Ascending aorta (tissue), 2 donors: ENCODE measurements at regions not wholly inside any gene's neighbourhood (a gene's known extent, or its start where the extent isn't known, plus 50 kb on each side); places are given as distances from the start of the nearest gene placed in this dataset.

Experiments used
- DNase-seq, 2 donors: peaks; one replicate each; pipeline ENCODE4 v3.0.0-alpha.2; 2019; ENCODE audit warnings: low spot score in 2 of 2
- H3K27ac ChIP-seq, 2 donors: fragments of 200-600 bp; sonication (generic); one replicate each; pipeline ENCODE4 v1.5.1; 2016 to 2017; ENCODE audit warnings: mild to moderate bottlenecking in 1 of 2
- H3K27me3 ChIP-seq: fragments of 200-600 bp; sonication (generic); one replicate; pipeline ENCODE4 v1.5.1; 2017
- H3K36me3 ChIP-seq, 2 donors: fragments of 200-600 bp; sonication (generic); one replicate each; pipeline ENCODE4 v1.5.1; 2016
- H3K4me1 ChIP-seq, 2 donors: fragments of 200-600 bp; sonication (generic); one replicate each; pipeline ENCODE4 v1.5.1; 2016 to 2017; ENCODE audit warnings: mild to moderate bottlenecking in 1 of 2
- H3K4me3 ChIP-seq, 2 donors: fragments of 200-600 bp; sonication (generic); one replicate each; pipeline ENCODE4 v1.5.1; 2016 to 2017; ENCODE audit warnings: mild to moderate bottlenecking in 1 of 2
- H3K9me3 ChIP-seq, 2 donors: fragments of 200-600 bp; sonication (generic); one replicate each; pipeline ENCODE4 v1.5.1; 2016
- intact Hi-C: fragments of 100-400 bp; cut with DNase I; formaldehyde crosslinking; loops from one replicate; pipeline ENCODE4 v1.15.1; 2023
- TF ChIP-seq, protein P1 (sequence below), 3 experiments: fragments of 200-600 bp in 2 of 3; fragments of 450-650 bp in 1 of 3; sonication (generic) in 2 of 3; IDR thresholded peaks; one replicate each; pipeline ENCODE4 v1.5.1; 2016 to 2019; ENCODE audit warnings: antibody characterized with exemption in 3 of 3, mild to moderate bottlenecking in 1 of 3, moderate library complexity in 1 of 3

DNA sequence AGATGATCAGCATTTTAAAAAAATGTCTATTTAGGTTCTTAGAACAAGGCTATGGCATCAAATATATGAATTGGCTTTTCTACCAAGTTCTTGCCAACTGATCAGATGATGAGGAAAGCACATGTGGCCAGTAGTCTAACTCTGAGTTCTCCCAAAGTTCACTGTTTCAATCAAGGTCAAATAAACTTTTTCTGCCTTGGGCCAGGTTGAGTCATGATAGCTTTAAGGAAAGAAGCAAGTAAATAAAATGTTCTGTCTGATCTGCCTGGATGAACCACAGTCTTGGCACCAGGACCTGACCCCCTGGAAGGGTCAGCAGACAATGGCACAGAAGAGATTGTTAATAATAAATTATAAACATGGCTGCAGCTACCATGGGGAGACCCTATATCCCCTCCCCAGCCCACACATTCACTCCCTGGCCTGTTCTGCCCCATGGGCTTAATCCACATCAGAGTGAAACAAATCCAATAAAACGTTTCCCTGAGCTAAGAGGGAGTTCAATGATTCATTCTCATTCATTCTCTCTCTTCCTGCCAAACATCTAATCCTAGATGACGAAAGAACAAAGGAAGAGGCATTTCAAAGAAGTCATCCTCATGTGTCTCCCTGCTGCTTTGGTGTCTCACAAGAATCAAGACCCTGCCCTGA lies 661.6 kb downstream of the DHX35 start:
- no peak for DNase-seq
- intact Hi-C loops = no loop called here
- TF ChIP-seq, protein P1, sequence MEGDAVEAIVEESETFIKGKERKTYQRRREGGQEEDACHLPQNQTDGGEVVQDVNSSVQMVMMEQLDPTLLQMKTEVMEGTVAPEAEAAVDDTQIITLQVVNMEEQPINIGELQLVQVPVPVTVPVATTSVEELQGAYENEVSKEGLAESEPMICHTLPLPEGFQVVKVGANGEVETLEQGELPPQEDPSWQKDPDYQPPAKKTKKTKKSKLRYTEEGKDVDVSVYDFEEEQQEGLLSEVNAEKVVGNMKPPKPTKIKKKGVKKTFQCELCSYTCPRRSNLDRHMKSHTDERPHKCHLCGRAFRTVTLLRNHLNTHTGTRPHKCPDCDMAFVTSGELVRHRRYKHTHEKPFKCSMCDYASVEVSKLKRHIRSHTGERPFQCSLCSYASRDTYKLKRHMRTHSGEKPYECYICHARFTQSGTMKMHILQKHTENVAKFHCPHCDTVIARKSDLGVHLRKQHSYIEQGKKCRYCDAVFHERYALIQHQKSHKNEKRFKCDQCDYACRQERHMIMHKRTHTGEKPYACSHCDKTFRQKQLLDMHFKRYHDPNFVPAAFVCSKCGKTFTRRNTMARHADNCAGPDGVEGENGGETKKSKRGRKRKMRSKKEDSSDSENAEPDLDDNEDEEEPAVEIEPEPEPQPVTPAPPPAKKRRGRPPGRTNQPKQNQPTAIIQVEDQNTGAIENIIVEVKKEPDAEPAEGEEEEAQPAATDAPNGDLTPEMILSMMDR (IDR thresholded peaks at IDR 0.05) = no peak

DNA sequence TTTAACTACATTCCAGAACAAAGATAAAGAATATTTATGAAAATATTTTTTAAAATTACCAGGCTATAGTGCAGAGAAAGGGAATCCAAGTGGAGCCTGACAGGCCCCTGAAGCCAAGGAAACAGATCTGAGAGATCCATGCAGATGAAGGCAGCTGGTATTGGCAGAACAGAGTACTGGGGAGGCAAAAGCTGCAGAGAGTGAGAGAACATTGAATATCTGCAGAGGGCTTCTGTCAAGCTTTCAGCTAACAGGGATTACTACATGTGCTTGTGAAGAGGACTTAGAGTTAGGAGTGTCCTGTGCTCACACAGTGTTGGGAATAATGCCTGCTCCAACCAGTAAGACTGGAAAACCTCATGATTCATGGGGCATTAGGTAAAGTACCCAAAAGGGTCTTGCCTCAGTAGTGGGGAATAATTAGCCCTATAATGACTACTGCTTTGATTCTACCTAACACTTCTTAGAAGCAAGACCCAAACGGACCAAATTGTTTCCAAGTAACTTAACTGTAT lies 657.2 kb downstream of the DHX35 start:
- DNase-seq = no peak
- H3K27me3 ChIP-seq = no peaks in the 10 kb centered on the region

More for the DNA sequence above, 661.6 kb downstream of the DHX35 start:
- Histone ChIP-seq H3K27ac (no peak overlapping the region), H3K9me3 (no peaks in the 10 kb centered on the region), H3K27me3 (no peaks in the 10 kb centered on the region), H3K4me3 (no peak overlapping the region), H3K4me1 (no peaks in the 10 kb centered on the region), H3K36me3 (no peaks in the 10 kb centered on the region)

DNA sequence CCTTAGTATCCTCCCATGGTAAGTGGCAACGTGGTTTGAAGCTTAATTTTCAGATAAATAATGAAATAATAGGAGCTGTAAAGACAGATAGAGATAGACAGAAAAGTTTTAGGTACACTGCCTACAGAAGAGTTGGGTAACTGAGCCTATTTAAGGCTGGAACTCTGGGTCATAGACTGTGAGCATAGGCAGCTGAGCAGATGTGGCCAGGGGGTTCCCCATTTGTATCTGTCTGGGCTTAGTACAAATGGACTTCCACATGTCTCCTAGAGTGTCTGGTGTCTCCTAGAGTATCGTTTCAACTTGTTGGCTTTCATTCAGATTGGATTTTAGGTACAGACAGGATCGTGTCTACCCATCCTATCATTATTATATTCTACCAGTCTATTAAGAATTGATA lies 649.8 kb downstream of the DHX35 start:
- Histone ChIP-seq H3K4me3 (no peak overlapping the region), H3K27ac (no peak overlapping the region), H3K36me3 (no peaks in the 10 kb centered on the region), H3K9me3 (no peaks in the 10 kb centered on the region), H3K4me1 (no peaks in the 10 kb centered on the region), H3K27me3 (no peaks in the 10 kb centered on the region)
- TF ChIP-seq, protein P1 (IDR thresholded peaks at IDR 0.05) = no peak
- intact Hi-C loops = no loop called here
- no peak for DNase-seq

More for the DNA sequence above, 657.2 kb downstream of the DHX35 start:
- intact Hi-C loops = no loop called here
- TF ChIP-seq, protein P1 (IDR thresholded peaks at IDR 0.05) = no peak
- Histone ChIP-seq H3K36me3 (no peaks in the 10 kb centered on the region), H3K9me3 (no peaks in the 10 kb centered on the region), H3K4me1 (no peaks in the 10 kb centered on the region), H3K4me3 (no peak overlapping the region), H3K27ac (no peak overlapping the region)

DNA sequence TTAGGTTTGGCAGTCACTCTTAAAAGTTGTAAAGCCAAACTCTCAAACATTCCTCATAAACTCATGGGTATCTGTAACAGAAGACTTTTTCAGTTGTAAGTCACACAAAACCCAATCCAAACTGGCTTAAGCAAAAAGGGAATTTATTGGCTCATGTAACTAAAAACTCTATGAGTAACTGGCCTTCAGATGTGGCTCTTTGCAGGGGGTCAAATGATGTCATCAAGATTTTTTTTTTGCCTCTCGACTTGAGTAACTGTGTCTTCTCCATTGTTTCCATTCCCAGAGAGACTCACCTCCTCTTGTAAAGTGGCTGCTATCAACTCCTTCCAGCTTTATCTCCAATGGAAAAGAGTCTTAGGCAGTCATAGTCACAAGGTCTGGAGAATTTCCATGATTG lies 645.0 kb downstream of the DHX35 start:
- TF ChIP-seq, protein P1 (IDR thresholded peaks at IDR 0.05) = no peak

DNA sequence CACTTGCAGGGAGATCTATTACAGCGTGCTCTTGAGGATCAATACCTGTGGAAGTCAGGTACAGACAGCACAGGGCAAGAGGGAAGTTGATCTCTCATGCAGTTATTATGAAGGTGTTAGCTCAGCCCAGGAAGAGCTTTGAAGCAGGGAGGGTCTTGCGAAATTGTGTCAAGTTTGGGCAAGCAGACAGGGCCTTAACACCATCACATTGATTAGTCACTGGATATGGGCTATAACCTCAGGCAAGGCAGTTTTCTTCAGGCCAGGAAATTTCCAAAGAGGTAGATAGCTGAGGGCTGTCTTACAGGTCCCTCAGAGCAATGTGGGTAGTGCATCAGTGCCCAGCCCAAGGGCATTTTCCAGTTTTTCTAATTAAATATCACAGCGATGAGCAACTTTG lies 643.8 kb downstream of the DHX35 start:
- H3K4me1 ChIP-seq = no peaks in the 10 kb centered on the region
- no peak for DNase-seq
- TF ChIP-seq, protein P1 (IDR thresholded peaks at IDR 0.05) = no peak
- H3K27me3 ChIP-seq = no peaks in the 10 kb centered on the region
- no peak overlapping the region for H3K4me3 ChIP-seq
- intact Hi-C loops = no loop called here
- H3K9me3 ChIP-seq = no peaks in the 10 kb centered on the region
- no peaks in the 10 kb centered on the region for H3K36me3 ChIP-seq
- no peak overlapping the region for H3K27ac ChIP-seq

More for the DNA sequence above, 645.0 kb downstream of the DHX35 start:
- Histone ChIP-seq H3K36me3 (no peaks in the 10 kb centered on the region), H3K27ac (no peak overlapping the region), H3K9me3 (no peaks in the 10 kb centered on the region), H3K4me1 (no peaks in the 10 kb centered on the region), H3K27me3 (no peaks in the 10 kb centered on the region), H3K4me3 (no peak overlapping the region)
- DNase-seq = no peak
- intact Hi-C loops = no loop called here
